HEK293 (cell line): ENCODE measurements at regions not wholly inside any gene's neighbourhood (a gene's known extent, or its start where the extent isn't known, plus 50 kb on each side); places are given as distances from the start of the nearest gene placed in this dataset.

ENCODE experiments used
- CTCF ChIA-PET: fragments of 350-600 bp; formaldehyde crosslinking; extraction: SDS; loops from one replicate; lab custom pipeline; 2021; ENCODE audit warnings: antibody characterized with exemption; lab: Yijun Ruan, JAX
- POLR2A ChIA-PET: fragments of 300-600 bp; formaldehyde crosslinking; extraction: SDS; loops from one replicate; lab custom pipeline; 2020; ENCODE audit warnings: antibody characterized with exemption, inconsistent platforms; lab: Yijun Ruan, JAX
- H3K27ac ChIP-seq: fragments of 200-500 bp; sonication (Bioruptor generic); 2 replicates; pipeline ENCODE4 v1.5.1; 2014; ENCODE audit warnings: low read depth, low read length, control low read depth, inconsistent platforms; ENCODE audit errors: extremely low read depth
- H3K36me3 ChIP-seq, 2 experiments: fragments of 200-500 bp in 1 of 2; sonication (Bioruptor generic) in 1 of 2; 1 replicate in 1 of 2; 2 replicates in 1 of 2; pipeline ENCODE4 v1.5.1; 2014 to 2017; ENCODE audit warnings: inconsistent platforms in 2 of 2, low read length in 2 of 2; ENCODE audit not compliant: control insufficient read depth in 2 of 2, insufficient read depth in 1 of 2
- H3K4me1 ChIP-seq: fragments of 200-500 bp; sonication (Bioruptor generic); 2 replicates; pipeline ENCODE4 v1.5.1; 2014; ENCODE audit warnings: mild to moderate bottlenecking, low read length, inconsistent platforms; ENCODE audit not compliant: control insufficient read depth, insufficient read depth
- H3K4me3 ChIP-seq: 2 replicates; pipeline ENCODE4 v1.5.1; 2011; ENCODE audit warnings: low read depth, mild to moderate bottlenecking, control low read depth, low read length, moderate library complexity
- H3K9me3 ChIP-seq: fragments of 200-500 bp; sonication (Bioruptor generic); 2 replicates; pipeline ENCODE4 v1.5.1; 2014; ENCODE audit warnings: low read depth, low read length, inconsistent platforms; ENCODE audit not compliant: control insufficient read depth, insufficient read depth
- EGR2 ChIP-seq: fragments of 450-650 bp; formaldehyde crosslinking; IDR thresholded peaks from 2 replicates; pipeline ENCODE4 v1.5.1; 2016; ENCODE audit warnings: low read depth, missing biosample characterization, missing genetic modification characterization
- GLIS2 ChIP-seq: fragments of 450-650 bp; formaldehyde crosslinking; IDR thresholded peaks from 2 replicates; pipeline ENCODE4 v1.5.1; 2016; ENCODE audit warnings: missing biosample characterization, missing genetic modification characterization
- HOXA7 ChIP-seq: sonication (generic); formaldehyde crosslinking; IDR thresholded peaks from 2 replicates; pipeline ENCODE4 v1.8.1; 2022; ENCODE audit warnings: missing genetic modification reagents, borderline replicate concordance
- REPIN1 ChIP-seq: fragments of 450-650 bp; formaldehyde crosslinking; IDR thresholded peaks from 2 replicates; pipeline ENCODE4 v1.5.1; 2017; ENCODE audit warnings: missing biosample characterization, missing genetic modification characterization, low read depth
- ZBTB48 ChIP-seq: fragments of 450-650 bp; formaldehyde crosslinking; IDR thresholded peaks from 2 replicates; pipeline ENCODE4 v1.5.1; 2016; ENCODE audit warnings: missing biosample characterization, missing genetic modification characterization
- ZFHX2 ChIP-seq: fragments of 450-650 bp; formaldehyde crosslinking; conservative IDR thresholded peaks from 2 replicates; pipeline ENCODE4 v1.5.1; 2016; ENCODE audit warnings: missing biosample characterization, missing genetic modification characterization
- ZNF121 ChIP-seq: fragments of 450-650 bp; formaldehyde crosslinking; IDR thresholded peaks from 2 replicates; pipeline ENCODE4 v1.5.1; 2016; ENCODE audit warnings: missing biosample characterization, missing genetic modification characterization
- ZNF184 ChIP-seq: fragments of 450-650 bp; IDR thresholded peaks from 2 replicates; pipeline ENCODE4 v1.5.1; 2018; ENCODE audit warnings: missing biosample characterization, mild to moderate bottlenecking, missing genetic modification characterization
- ZNF19 ChIP-seq: fragments of 450-650 bp; formaldehyde crosslinking; IDR thresholded peaks from 2 replicates; pipeline ENCODE4; 2016; ENCODE audit warnings: missing biosample characterization, missing genetic modification characterization, low read depth
- ZNF274 ChIP-seq, 2 experiments: fragments of 200-500 bp in 1 of 2; fragments of 450-650 bp in 1 of 2; sonication (Bioruptor generic) in 1 of 2; formaldehyde crosslinking in 1 of 2; IDR thresholded peaks; 2 replicates each; pipeline versions ENCODE4 v1.5.1 to v1.6.1; 2014 to 2016; ENCODE audit warnings: borderline replicate concordance in 1 of 2, inconsistent platforms in 1 of 2, low read length in 1 of 2, missing biosample characterization in 1 of 2, missing genetic modification characterization in 1 of 2
- ZNF558 ChIP-seq: fragments of 450-650 bp; formaldehyde crosslinking; IDR thresholded peaks from 2 replicates; pipeline ENCODE4 v1.5.1; 2016; ENCODE audit warnings: missing biosample characterization, missing genetic modification characterization
- ZNF701 ChIP-seq: fragments of 450-650 bp; formaldehyde crosslinking; IDR thresholded peaks from 2 replicates; pipeline ENCODE4 v1.5.1; 2016; ENCODE audit warnings: missing biosample characterization, missing genetic modification characterization
- ZNF776 ChIP-seq: fragments of 450-650 bp; formaldehyde crosslinking; IDR thresholded peaks from 2 replicates; pipeline ENCODE4 v1.5.0; 2017; ENCODE audit warnings: missing biosample characterization, missing genetic modification characterization, borderline replicate concordance
- ZNF791 ChIP-seq: fragments of 450-650 bp; formaldehyde crosslinking; IDR thresholded peaks from 2 replicates; pipeline ENCODE4 v1.5.1; 2016; ENCODE audit warnings: missing biosample characterization, missing genetic modification characterization
- TF ChIP-seq, protein P1 (sequence below): fragments of 450-650 bp; formaldehyde crosslinking; IDR thresholded peaks from 2 replicates; pipeline ENCODE4 v1.5.1; 2016; ENCODE audit warnings: missing biosample characterization, missing genetic modification characterization

DNA sequence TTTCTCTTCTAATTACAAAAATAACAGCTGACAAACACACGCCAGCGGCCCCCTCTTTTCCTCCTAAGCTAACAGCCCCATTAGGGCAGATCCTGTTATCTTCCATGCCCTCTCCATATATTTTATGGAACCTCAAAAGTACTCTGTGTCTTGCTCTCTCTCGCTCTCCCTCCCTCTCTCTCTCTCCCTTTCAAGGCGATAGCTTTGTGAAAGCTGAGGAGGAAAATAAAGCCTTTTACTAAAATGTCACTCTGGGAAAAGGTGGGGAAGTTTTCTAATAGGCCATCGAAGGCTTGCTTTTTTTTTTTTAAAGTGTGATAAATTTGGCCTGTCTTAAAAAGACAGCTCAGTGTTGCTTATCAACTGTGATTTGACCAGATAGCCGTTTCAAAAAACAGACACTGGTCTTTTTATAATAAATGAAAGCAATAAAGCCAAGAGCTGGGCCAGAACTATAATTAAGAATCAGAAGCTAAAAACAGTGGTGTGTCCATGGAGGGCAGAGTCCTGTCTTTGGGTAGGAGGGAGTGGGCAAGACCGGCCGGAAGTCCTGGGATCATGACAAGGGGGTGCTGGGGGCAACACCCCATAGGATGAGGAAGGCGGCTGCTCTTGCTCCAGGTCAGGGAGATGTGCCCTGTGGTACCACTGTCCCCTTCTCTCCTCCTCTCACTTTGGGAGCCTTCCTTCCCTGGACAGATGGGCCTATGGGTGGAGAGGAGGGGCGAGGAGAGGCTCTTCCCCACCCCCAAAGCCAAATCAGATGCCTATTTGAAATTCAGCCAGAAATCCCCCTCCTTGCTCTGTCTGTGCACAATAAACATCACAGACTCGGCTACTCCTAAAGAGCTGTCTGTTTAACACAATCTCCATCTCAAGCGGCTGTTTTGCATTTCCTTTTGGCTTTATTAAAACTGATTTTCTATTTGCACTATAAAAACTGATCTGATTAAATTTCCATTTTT, 267.2 kb downstream of the BUD13 start:
- H3K4me1 ChIP-seq: no peaks in the 10 kb centered on the region
- ChIA-PET CTCF (interaction anchor here (1.3 to 1.6 kb wide), 3 partner anchors 19 to 186 kb away, joined by 3 to 5 read pairs (median 4); no protein-coding TSS in a partner anchor), POLR2A (no interaction called here)
- H3K9me3 ChIP-seq: no peaks in the 10 kb centered on the region
- no peak overlapping the region for H3K4me3 ChIP-seq
- TF ChIP-seq ZNF776 (no peak), ZBTB48 (no peak), GLIS2 (no peak), ZNF791 (no peak)
- TF ChIP-seq, protein P1, sequence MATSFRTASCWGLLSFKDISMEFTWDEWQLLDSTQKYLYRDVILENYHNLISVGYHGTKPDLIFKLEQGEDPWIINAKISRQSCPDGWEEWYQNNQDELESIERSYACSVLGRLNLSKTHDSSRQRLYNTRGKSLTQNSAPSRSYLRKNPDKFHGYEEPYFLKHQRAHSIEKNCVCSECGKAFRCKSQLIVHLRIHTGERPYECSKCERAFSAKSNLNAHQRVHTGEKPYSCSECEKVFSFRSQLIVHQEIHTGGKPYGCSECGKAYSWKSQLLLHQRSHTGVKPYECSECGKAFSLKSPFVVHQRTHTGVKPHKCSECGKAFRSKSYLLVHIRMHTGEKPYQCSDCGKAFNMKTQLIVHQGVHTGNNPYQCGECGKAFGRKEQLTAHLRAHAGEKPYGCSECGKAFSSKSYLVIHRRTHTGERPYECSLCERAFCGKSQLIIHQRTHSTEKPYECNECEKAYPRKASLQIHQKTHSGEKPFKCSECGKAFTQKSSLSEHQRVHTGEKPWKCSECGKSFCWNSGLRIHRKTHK (tag by site-specific recombination): no peak
- H3K36me3 ChIP-seq: no peaks in the 10 kb centered on the region
- no peak overlapping the region for H3K27ac ChIP-seq

DNA sequence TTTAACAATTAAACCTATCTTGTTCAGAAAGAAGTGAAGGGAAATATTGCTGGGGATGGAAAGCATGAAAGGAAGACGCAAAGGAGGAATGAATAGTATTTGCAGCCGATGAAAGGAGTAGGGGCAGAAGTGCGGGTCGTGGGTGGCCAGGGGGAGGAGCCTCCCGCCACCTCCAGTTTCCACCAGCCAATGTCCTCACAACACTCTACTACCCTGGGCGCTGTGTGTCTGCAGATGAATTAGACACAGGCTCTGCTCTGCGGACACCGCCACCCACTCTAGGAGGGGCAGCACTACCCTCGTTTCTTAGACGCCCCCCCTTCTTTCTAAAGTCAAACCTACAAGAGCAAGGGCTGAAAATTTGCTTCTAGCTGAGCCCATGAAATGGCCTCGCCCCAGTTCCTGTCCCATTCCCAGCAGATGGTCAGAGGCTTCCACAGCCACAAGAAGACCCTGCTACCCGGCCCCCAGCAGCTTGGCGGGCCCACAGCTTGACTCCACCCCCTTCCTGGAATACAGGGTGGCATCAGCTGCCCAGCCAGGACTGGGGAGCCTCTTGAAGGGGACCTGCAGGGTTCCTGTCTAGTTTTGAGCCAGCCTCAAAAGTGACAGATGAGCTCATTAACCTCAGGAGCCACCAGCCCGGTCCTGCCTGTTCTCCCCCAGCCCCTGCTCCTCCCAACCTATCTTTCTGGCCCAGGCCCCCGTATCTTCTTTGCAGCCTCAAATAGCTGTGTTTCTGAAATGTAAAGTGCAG, 268.1 kb downstream of the BUD13 start:
- TF ChIP-seq ZFHX2 (tag by site-specific recombination): peak; percentile 29
- TF ChIP-seq ZNF274 (IDR thresholded peaks at IDR 0.05; ENCODE audit: low read length): no peak
- no peak for TF ChIP-seq ZNF274 (tag by site-specific recombination; IDR thresholded peaks at IDR 0.05; ENCODE audit: borderline replicate concordance)
- no peak for TF ChIP-seq REPIN1 (tag by site-specific recombination)
- TF ChIP-seq EGR2 (tag by site-specific recombination): peak; percentile 57
- ChIA-PET CTCF (interaction anchor here (1.3 to 1.6 kb wide), 3 partner anchors 18 to 187 kb away, joined by 3 to 5 read pairs (median 4); no protein-coding TSS in a partner anchor), POLR2A (no interaction called here)
- Histone ChIP-seq H3K27ac (no peak overlapping the region), H3K9me3 (no peaks in the 10 kb centered on the region), H3K4me3 (no peak overlapping the region), H3K4me1 (no peaks in the 10 kb centered on the region), H3K36me3 (no peaks in the 10 kb centered on the region)

DNA sequence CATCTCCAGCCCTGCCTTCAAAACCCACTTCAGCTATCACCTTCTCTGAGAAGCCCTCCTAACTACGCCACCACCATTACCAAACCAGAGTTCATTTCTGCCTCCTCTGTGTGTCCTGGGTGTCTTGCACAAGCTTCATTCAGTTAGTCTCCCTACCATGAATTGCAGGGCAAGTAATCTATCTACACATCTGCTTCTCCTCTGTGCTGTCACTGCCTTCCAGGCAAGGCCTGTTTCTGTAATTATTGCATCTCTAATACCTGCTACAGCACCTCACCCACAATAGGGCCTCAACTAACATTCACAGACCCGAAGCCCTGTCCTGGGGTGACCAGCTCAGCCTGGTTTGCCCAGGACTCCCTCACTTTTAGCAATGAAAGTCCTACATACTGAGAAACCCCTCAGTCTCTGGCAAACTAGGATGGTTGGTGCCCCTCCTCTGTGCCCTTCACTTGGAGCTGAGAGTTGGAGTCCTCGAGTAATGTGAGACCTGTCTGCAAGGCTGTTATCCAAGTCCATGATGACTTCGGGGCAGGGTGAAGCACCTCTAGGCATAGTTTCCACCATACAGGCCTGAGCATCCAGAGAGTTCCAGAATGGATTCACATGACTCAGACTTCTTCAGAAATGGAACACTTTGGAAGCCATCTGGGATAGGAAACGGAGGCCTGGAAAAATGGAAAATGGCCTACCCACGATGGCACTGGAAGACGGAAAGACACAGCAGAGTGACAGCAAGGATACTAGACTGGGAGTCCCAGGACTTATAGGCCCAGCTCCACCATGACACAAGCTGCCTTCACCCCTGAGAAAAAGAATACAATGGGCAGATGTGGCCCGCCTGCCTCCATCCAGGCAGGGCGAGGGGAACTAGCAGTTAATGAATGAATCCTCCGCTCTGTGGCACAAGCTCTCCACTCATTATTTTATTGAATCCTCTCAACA, 269.3 kb downstream of the BUD13 start:
- Histone ChIP-seq H3K36me3 (no peaks in the 10 kb centered on the region), H3K4me3 (no peak overlapping the region), H3K9me3 (no peaks in the 10 kb centered on the region), H3K27ac (no peak overlapping the region), H3K4me1 (no peaks in the 10 kb centered on the region)
- ChIA-PET POLR2A (no interaction called here), CTCF (interaction anchor here (1.3 to 1.6 kb wide), 2 partner anchors 17 to 49 kb away, joined by 3 to 4 read pairs; no protein-coding TSS in a partner anchor)
- TF ChIP-seq HOXA7 (CRISPR knock-in tag) (no peak), ZNF701 (tag by site-specific recombination) (no peak), ZNF558 (tag by site-specific recombination) (no peak), ZNF184 (no peak), ZNF121 (no peak), ZNF19 (tag by site-specific recombination) (no peak)
